WTC11 (cell line): ENCODE measurements at regions not wholly inside any gene's neighbourhood (a gene's known extent, or its start where the extent isn't known, plus 50 kb on each side); places are given as distances from the start of the nearest gene placed in this dataset.

ENCODE experiments used
- ATAC-seq: fragments of 200-7000 bp; cut with Tn5 transposase; 2 replicates; pipeline ENCODE4 v1.10.0; 2021; ENCODE audit warnings: mild to moderate bottlenecking, moderate library complexity
- CTCF ChIA-PET: fragments of 300-600 bp; sonication (Branson Sonifier 250); formaldehyde crosslinking; loops from one replicate; lab custom pipeline; 2021; ENCODE audit warnings: antibody characterized with exemption; lab: Charles Lee
- POLR2A ChIA-PET: fragments of 350-600 bp; sonication (Branson Sonifier 250); formaldehyde crosslinking; loops from one replicate; lab custom pipeline; 2021; ENCODE audit warnings: antibody characterized with exemption; lab: Charles Lee
- DNase-seq: peaks from one replicate; pipeline ENCODE4 v3.0.0; 2021; ENCODE audit warnings: low spot score
- H3K27ac Mint-ChIP-seq: 2 replicates; pipeline ENCODE4 v1.8.0; 2021; ENCODE audit warnings: mixed read lengths
- H3K27me3 Mint-ChIP-seq: 2 replicates; pipeline ENCODE4 v1.8.0; 2021; ENCODE audit warnings: low read depth, mild to moderate bottlenecking, moderate library complexity, mixed read lengths
- H3K36me3 Mint-ChIP-seq: 2 replicates; pipeline ENCODE4 v1.8.0; 2021; ENCODE audit warnings: mixed read lengths
- H3K4me1 Mint-ChIP-seq: 2 replicates; pipeline ENCODE4 v1.8.0; 2022; ENCODE audit warnings: mixed read lengths
- H3K4me3 Mint-ChIP-seq: 2 replicates; pipeline ENCODE4 v1.8.0; 2021; ENCODE audit warnings: mild to moderate bottlenecking, moderate library complexity, mixed read lengths
- H3K9me3 Mint-ChIP-seq: 2 replicates; pipeline ENCODE4 v1.8.0; 2021; ENCODE audit warnings: mixed read lengths
- ESRRA ChIP-seq: sonication (generic); formaldehyde crosslinking; IDR thresholded peaks from 2 replicates; pipeline ENCODE4 v1.8.1; 2022; ENCODE audit warnings: mild to moderate bottlenecking, missing genetic modification reagents, borderline replicate concordance
- FOXK1 ChIP-seq: sonication (generic); formaldehyde crosslinking; IDR thresholded peaks from 2 replicates; pipeline ENCODE4 v1.8.0; 2022; ENCODE audit warnings: mild to moderate bottlenecking, moderate library complexity, missing genetic modification reagents
- KAT7 ChIP-seq: sonication (generic); formaldehyde crosslinking; IDR thresholded peaks from 2 replicates; pipeline ENCODE4 v1.8.1; 2023; ENCODE audit warnings: missing genetic modification reagents, mild to moderate bottlenecking, borderline replicate concordance
- NFE2L1 ChIP-seq: sonication (generic); formaldehyde crosslinking; IDR thresholded peaks from 2 replicates; pipeline ENCODE4 v1.8.1; 2023; ENCODE audit warnings: missing genetic modification reagents
- NFYB ChIP-seq: sonication (generic); formaldehyde crosslinking; conservative IDR thresholded peaks from 2 replicates; pipeline ENCODE4 v1.8.0; 2022; ENCODE audit warnings: low read depth, missing genetic modification reagents
- NR1H2 ChIP-seq: sonication (generic); formaldehyde crosslinking; IDR thresholded peaks from 2 replicates; pipeline ENCODE4 v1.9.0; 2021; ENCODE audit warnings: mild to moderate bottlenecking, moderate library complexity, missing genetic modification reagents
- NR2C2 ChIP-seq: sonication (generic); formaldehyde crosslinking; IDR thresholded peaks from 2 replicates; pipeline ENCODE4 v1.8.0; 2022; ENCODE audit warnings: mild to moderate bottlenecking, missing genetic modification reagents
- NR3C1 ChIP-seq: sonication (generic); formaldehyde crosslinking; conservative IDR thresholded peaks from 2 replicates; pipeline ENCODE4 v1.8.1; 2023; ENCODE audit warnings: low read depth, mild to moderate bottlenecking, missing genetic modification reagents
- SOX15 ChIP-seq: fragments of 250-450 bp; sonication (Bioruptor Pico); IDR thresholded peaks from 2 replicates; pipeline ENCODE4 v1.9.0; 2021; ENCODE audit warnings: mild to moderate bottlenecking
- TEAD1 ChIP-seq: sonication (generic); formaldehyde crosslinking; IDR thresholded peaks from 2 replicates; pipeline ENCODE4 v1.8.0; 2022; ENCODE audit warnings: mild to moderate bottlenecking, missing genetic modification reagents
- ZBTB21 ChIP-seq: sonication (generic); formaldehyde crosslinking; IDR thresholded peaks from 2 replicates; pipeline ENCODE4 v1.8.1; 2023; ENCODE audit warnings: mild to moderate bottlenecking, missing genetic modification reagents, borderline replicate concordance
- ZNF317 ChIP-seq: sonication (generic); formaldehyde crosslinking; IDR thresholded peaks from 2 replicates; pipeline ENCODE4 v1.8.1; 2023; ENCODE audit warnings: low read depth, mild to moderate bottlenecking, moderate library complexity, missing genetic modification reagents, borderline replicate concordance
- TF ChIP-seq, protein P1 (sequence below): sonication (generic); formaldehyde crosslinking; IDR thresholded peaks from 2 replicates; pipeline ENCODE4 v1.8.1; 2023; ENCODE audit warnings: mild to moderate bottlenecking, missing genetic modification reagents, moderate library complexity
- TF ChIP-seq, protein P2 (sequence below): sonication (generic); formaldehyde crosslinking; IDR thresholded peaks from 2 replicates; pipeline ENCODE4 v1.8.0; 2022; ENCODE audit warnings: missing genetic modification reagents
- TF ChIP-seq, protein P3 (sequence below): sonication (generic); formaldehyde crosslinking; IDR thresholded peaks from 2 replicates; pipeline ENCODE4 v1.8.0; 2022; ENCODE audit warnings: mild to moderate bottlenecking, missing genetic modification reagents
- TF ChIP-seq, protein P4 (sequence below): sonication (generic); formaldehyde crosslinking; conservative IDR thresholded peaks from 2 replicates; pipeline ENCODE4 v1.8.1; 2023; ENCODE audit warnings: mild to moderate bottlenecking, low read depth, missing genetic modification reagents, moderate library complexity
- TF ChIP-seq, protein P5 (sequence below): sonication (generic); formaldehyde crosslinking; IDR thresholded peaks from 2 replicates; pipeline ENCODE4 v1.8.0; 2022; ENCODE audit warnings: mild to moderate bottlenecking, missing genetic modification reagents
- TF ChIP-seq, protein P6 (sequence below): fragments of 250-450 bp; sonication (Bioruptor Pico); IDR thresholded peaks from 2 replicates; pipeline ENCODE4 v1.9.0; 2021; ENCODE audit warnings: mild to moderate bottlenecking
- TF ChIP-seq, protein P7 (sequence below): fragments of 250-450 bp; sonication (Bioruptor Pico); IDR thresholded peaks from 2 replicates; pipeline ENCODE4 v1.9.0; 2021; ENCODE audit warnings: mild to moderate bottlenecking
- TF ChIP-seq, protein P8 (sequence below): sonication (generic); formaldehyde crosslinking; IDR thresholded peaks from 2 replicates; pipeline ENCODE4 v1.8.1; 2023; ENCODE audit warnings: mild to moderate bottlenecking, missing genetic modification reagents, moderate library complexity

DNA sequence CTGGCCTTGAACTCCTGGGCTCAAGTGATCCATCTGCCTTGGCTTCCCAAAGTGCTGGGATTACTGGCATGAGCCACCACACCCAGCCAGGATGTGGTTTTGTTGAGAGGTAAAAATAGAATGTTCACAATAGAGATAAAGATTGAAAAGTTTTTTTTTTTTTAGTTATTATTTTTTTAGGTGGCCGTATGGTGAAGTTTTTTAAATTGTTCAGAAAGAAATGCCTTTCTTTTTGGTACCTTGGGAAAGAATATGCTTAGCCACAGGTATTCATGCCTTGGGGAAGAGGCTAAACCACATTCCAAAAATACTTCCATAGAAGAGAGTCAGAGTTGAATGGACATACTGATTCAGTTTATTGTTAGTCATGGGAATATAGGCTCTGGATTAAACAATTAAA is 143.4 kb downstream of the C11orf91 start:
- DNase-seq: no peak
- Mint-ChIP-seq H3K36me3 (no peaks in the 10 kb centered on the region), H3K4me1 (peaks cover 5% of the 10 kb centered on the region), H3K4me3 (no peak overlapping the region), H3K27me3 (no peaks in the 10 kb centered on the region), H3K9me3 (no peaks in the 10 kb centered on the region), H3K27ac (no peak overlapping the region)
- ChIA-PET POLR2A (no interaction called here), CTCF (no interaction called here)
- TF ChIP-seq NR1H2 (CRISPR knock-in tag) (no peak), NFE2L1 (CRISPR knock-in tag) (no peak), ZBTB21 (CRISPR knock-in tag) (no peak), SOX15 (no peak)
- TF ChIP-seq, protein P1, sequence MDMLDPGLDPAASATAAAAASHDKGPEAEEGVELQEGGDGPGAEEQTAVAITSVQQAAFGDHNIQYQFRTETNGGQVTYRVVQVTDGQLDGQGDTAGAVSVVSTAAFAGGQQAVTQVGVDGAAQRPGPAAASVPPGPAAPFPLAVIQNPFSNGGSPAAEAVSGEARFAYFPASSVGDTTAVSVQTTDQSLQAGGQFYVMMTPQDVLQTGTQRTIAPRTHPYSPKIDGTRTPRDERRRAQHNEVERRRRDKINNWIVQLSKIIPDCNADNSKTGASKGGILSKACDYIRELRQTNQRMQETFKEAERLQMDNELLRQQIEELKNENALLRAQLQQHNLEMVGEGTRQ (CRISPR knock-in tag): no peak
- TF ChIP-seq, protein P2, sequence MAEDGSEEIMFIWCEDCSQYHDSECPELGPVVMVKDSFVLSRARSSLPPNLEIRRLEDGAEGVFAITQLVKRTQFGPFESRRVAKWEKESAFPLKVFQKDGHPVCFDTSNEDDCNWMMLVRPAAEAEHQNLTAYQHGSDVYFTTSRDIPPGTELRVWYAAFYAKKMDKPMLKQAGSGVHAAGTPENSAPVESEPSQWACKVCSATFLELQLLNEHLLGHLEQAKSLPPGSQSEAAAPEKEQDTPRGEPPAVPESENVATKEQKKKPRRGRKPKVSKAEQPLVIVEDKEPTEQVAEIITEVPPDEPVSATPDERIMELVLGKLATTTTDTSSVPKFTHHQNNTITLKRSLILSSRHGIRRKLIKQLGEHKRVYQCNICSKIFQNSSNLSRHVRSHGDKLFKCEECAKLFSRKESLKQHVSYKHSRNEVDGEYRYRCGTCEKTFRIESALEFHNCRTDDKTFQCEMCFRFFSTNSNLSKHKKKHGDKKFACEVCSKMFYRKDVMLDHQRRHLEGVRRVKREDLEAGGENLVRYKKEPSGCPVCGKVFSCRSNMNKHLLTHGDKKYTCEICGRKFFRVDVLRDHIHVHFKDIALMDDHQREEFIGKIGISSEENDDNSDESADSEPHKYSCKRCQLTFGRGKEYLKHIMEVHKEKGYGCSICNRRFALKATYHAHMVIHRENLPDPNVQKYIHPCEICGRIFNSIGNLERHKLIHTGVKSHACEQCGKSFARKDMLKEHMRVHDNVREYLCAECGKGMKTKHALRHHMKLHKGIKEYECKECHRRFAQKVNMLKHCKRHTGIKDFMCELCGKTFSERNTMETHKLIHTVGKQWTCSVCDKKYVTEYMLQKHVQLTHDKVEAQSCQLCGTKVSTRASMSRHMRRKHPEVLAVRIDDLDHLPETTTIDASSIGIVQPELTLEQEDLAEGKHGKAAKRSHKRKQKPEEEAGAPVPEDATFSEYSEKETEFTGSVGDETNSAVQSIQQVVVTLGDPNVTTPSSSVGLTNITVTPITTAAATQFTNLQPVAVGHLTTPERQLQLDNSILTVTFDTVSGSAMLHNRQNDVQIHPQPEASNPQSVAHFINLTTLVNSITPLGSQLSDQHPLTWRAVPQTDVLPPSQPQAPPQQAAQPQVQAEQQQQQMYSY (CRISPR knock-in tag): no peak
- TF ChIP-seq, protein P3, sequence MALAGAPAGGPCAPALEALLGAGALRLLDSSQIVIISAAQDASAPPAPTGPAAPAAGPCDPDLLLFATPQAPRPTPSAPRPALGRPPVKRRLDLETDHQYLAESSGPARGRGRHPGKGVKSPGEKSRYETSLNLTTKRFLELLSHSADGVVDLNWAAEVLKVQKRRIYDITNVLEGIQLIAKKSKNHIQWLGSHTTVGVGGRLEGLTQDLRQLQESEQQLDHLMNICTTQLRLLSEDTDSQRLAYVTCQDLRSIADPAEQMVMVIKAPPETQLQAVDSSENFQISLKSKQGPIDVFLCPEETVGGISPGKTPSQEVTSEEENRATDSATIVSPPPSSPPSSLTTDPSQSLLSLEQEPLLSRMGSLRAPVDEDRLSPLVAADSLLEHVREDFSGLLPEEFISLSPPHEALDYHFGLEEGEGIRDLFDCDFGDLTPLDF (CRISPR knock-in tag): no peak
- TF ChIP-seq, protein P4, sequence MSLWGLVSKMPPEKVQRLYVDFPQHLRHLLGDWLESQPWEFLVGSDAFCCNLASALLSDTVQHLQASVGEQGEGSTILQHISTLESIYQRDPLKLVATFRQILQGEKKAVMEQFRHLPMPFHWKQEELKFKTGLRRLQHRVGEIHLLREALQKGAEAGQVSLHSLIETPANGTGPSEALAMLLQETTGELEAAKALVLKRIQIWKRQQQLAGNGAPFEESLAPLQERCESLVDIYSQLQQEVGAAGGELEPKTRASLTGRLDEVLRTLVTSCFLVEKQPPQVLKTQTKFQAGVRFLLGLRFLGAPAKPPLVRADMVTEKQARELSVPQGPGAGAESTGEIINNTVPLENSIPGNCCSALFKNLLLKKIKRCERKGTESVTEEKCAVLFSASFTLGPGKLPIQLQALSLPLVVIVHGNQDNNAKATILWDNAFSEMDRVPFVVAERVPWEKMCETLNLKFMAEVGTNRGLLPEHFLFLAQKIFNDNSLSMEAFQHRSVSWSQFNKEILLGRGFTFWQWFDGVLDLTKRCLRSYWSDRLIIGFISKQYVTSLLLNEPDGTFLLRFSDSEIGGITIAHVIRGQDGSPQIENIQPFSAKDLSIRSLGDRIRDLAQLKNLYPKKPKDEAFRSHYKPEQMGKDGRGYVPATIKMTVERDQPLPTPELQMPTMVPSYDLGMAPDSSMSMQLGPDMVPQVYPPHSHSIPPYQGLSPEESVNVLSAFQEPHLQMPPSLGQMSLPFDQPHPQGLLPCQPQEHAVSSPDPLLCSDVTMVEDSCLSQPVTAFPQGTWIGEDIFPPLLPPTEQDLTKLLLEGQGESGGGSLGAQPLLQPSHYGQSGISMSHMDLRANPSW: no peak
- TF ChIP-seq, protein P5, sequence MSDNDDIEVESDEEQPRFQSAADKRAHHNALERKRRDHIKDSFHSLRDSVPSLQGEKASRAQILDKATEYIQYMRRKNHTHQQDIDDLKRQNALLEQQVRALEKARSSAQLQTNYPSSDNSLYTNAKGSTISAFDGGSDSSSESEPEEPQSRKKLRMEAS (CRISPR knock-in tag): no peak
- ATAC-seq: no peak

DNA sequence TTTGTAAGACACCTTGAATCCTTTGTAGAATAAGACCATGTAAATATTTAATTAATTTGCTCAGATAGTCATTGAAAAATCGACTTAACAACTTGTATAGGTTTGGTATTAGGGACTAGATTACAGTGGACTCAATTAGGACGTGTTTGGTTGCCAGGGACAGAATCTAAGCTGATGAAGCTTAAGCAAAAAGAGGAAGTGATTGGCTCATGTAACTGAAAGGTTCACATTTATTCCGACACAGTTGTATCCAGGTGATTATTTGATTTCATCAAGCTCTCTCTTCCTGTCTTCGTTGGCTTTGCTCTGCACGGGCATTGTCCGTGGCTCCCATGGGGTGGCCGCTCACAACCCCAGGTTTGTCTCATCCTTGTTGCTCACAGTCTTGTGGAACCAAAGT is 146.4 kb downstream of the C11orf91 start:
- Mint-ChIP-seq H3K36me3 (no peaks in the 10 kb centered on the region), H3K27me3 (no peaks in the 10 kb centered on the region), H3K27ac (no peak overlapping the region), H3K4me3 (no peak overlapping the region), H3K4me1 (peaks cover 5% of the 10 kb centered on the region), H3K9me3 (no peaks in the 10 kb centered on the region)
- ChIA-PET CTCF (no interaction called here), POLR2A (no interaction called here)
- DNase-seq (no peak), ATAC-seq (no peak)
- TF ChIP-seq ZNF317 (CRISPR knock-in tag) (no peak), TEAD1 (CRISPR knock-in tag) (no peak), NR3C1 (CRISPR knock-in tag) (no peak), NR2C2 (CRISPR knock-in tag) (no peak), ESRRA (CRISPR knock-in tag) (no peak), NFYB (no peak), KAT7 (no peak), FOXK1 (no peak)
- TF ChIP-seq, protein P4: no peak
- TF ChIP-seq, protein P6, sequence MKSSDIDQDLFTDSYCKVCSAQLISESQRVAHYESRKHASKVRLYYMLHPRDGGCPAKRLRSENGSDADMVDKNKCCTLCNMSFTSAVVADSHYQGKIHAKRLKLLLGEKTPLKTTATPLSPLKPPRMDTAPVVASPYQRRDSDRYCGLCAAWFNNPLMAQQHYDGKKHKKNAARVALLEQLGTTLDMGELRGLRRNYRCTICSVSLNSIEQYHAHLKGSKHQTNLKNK (CRISPR knock-in tag): no peak
- TF ChIP-seq, protein P7, sequence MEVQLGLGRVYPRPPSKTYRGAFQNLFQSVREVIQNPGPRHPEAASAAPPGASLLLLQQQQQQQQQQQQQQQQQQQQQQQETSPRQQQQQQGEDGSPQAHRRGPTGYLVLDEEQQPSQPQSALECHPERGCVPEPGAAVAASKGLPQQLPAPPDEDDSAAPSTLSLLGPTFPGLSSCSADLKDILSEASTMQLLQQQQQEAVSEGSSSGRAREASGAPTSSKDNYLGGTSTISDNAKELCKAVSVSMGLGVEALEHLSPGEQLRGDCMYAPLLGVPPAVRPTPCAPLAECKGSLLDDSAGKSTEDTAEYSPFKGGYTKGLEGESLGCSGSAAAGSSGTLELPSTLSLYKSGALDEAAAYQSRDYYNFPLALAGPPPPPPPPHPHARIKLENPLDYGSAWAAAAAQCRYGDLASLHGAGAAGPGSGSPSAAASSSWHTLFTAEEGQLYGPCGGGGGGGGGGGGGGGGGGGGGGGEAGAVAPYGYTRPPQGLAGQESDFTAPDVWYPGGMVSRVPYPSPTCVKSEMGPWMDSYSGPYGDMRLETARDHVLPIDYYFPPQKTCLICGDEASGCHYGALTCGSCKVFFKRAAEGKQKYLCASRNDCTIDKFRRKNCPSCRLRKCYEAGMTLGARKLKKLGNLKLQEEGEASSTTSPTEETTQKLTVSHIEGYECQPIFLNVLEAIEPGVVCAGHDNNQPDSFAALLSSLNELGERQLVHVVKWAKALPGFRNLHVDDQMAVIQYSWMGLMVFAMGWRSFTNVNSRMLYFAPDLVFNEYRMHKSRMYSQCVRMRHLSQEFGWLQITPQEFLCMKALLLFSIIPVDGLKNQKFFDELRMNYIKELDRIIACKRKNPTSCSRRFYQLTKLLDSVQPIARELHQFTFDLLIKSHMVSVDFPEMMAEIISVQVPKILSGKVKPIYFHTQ (CRISPR knock-in tag): no peak
- TF ChIP-seq, protein P8, sequence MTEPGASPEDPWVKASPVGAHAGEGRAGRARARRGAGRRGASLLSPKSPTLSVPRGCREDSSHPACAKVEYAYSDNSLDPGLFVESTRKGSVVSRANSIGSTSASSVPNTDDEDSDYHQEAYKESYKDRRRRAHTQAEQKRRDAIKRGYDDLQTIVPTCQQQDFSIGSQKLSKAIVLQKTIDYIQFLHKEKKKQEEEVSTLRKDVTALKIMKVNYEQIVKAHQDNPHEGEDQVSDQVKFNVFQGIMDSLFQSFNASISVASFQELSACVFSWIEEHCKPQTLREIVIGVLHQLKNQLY (CRISPR knock-in tag): no peak
